Endothelial cell of hepatic sinusoid (primary cell): ENCODE measurements at regions not wholly inside any gene's neighbourhood (a gene's known extent, or its start where the extent isn't known, plus 50 kb on each side); places are given as distances from the start of the nearest gene placed in this dataset.

Experiments used
- in situ Hi-C: cut with HindIII; loops from 2 replicates; pipeline ENCODE4 v1.10.0; 2017; ENCODE audit warnings: low sequenced_read_pairs

GRCh38 chr10:36638462-36639155, 486.8 kb upstream of the ANKRD30A start:
- in situ Hi-C loops = no loop called here

GRCh38 chr10:36636879-36637278, 488.5 kb upstream of the ANKRD30A start:
- in situ Hi-C loops = no loop called here

- in situ Hi-C loops = no loop called here
Measured at GRCh38 chr10:36636285-36636839, 489.0 kb upstream of the ANKRD30A start.

- in situ Hi-C loops = no loop called here
Measured at GRCh38 chr10:36634916-36635315, 490.5 kb upstream of the ANKRD30A start.

DNA sequence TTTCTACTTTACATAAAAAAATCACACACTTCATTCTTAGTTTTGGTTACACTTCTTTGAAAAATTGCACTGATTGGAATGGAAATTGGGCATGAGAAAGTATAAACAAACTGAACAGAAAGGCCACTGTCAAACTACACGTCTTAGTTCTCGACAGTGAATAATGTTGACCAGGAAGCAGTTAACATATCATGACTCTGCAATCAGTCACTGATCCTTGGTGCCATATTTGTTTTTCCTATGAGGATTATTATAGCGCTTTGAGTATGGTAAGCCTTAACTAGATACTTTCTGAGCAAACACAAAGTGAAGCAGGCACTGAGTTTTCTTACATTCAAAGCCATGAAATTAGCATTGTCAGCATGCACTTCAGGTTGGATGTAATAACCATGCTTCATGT, 495.1 kb upstream of the ANKRD30A start:
- in situ Hi-C loops = no loop called here

- in situ Hi-C loops = no loop called here
Measured at GRCh38 chr10:36629476-36629875, 495.9 kb upstream of the ANKRD30A start.

DNA sequence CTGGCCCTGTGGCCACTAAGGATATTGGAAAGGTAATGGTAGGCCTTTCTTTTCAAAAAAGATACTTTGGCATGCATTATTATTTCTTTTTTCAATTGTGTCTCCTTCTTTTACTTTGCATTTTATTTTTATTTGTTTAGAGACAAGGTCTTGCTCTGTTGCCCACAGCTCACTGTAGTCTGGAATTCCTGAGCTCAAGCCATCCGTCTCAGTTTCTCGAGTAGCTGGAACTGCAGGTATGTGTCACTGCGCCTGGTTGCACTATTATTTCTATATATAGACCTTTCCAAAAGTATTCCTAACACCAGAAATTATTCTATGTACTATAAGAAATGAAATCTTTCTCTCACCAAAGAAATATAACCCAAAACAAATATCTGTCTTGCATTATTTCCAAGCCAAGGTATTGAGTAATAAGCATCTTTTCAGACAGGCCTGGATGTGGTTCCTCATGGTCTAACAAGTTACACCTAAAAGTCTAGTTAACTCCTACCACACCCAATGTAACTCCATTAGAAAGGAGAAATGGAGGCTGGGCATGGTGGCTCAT, 500.8 kb upstream of the ANKRD30A start:
- in situ Hi-C loops = no loop called here

DNA sequence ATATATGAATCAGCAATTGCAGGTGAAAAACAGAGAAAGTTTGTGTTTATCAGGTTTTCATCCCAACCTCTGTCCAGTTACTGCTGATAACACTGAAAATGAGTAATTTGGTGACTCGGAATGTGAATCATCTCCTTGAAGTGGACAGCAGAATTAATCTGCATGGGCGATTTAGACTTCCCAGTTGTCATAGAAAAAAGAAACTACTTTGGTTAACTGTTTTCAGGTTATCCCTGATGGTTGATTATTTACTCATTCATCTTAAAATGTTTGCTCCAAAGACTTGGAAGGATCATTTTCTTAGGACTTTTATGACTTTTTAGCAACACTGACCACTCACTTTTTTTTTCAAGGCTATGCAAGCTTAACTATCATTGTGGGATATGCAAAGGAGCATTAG, 504.1 kb upstream of the ANKRD30A start:
- in situ Hi-C loops = no loop called here

DNA sequence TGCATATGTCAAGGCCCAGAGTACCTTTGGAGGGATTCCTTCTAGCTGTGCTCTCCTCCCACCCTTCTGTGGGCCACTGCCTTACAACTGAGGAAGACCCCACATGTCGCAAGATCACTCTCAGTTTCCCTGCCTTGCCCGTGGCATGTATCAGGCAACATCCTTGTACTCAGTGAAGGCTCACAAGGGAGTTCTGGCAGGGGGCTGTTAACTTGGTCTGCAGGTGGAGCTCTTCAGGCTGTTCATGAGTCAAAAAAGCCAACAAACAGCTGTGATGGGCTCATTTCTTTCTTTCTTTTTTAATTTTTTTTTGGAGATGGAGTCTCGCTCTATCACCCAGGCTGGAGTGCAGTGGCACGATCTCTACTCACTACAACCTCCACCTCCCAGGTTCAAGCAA, 513.0 kb upstream of the ANKRD30A start:
- in situ Hi-C loops = no loop called here

DNA sequence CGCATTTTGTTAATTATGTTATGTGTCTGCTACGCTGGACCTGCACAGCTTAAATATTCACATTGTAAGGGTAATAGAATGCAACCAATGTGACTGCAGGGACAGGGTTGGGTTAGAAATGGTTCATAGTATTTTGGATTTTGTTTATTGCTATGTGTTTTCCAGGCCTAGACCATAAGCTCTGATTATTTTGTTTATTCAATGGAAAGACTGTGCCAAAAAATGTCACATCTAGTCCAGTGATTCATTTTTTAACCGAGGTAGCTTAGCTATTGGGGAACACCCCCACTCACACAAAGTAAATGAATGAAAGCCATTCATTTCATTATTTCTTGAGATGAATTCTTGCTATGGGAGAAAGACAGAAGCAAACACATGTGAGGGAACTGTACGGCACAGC, 516.5 kb upstream of the ANKRD30A start:
- in situ Hi-C loops = no loop called here

GRCh38 chr10:36608251-36608650, 517.1 kb upstream of the ANKRD30A start:
- in situ Hi-C loops = no loop called here

GRCh38 chr10:36606234-36606839, 519.1 kb upstream of the ANKRD30A start:
- in situ Hi-C loops = no loop called here

DNA sequence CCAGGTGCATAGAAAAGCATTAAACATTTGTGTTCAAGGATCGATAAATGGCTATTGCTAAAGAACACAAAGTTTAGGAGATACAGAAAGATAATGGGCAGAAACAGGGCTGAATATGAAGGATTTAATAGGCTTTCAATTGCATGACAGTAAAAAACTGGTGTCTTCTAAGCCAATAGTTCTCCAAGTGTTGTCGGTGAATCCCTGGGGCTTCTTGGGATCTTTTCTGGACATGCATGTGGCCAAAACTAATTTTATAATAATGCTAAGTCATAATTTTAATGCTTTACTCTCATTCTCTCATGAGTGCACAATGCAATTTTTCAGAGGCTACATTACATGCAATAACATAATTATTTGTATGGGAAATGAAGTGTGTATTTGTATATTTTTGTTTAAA, 521.1 kb upstream of the ANKRD30A start:
- in situ Hi-C loops = no loop called here

DNA sequence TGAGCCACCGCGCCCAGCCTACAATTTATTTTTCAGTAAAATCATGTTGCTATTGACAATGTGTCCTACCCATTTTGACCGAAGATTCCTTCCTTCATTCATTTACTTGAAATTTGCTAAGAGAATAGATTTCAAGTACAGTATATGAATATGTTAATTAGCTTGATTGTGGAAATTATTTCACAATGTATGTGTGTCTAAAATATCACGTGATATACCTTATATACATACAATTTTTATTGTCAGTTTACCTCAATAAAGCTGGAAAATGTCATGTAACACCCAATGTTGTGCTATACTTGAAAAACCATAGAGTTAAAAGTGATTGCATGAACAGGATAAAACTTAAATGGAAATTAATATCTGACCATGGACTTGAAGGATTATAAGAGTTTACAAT, 521.7 kb upstream of the ANKRD30A start:
- in situ Hi-C loops = no loop called here

DNA sequence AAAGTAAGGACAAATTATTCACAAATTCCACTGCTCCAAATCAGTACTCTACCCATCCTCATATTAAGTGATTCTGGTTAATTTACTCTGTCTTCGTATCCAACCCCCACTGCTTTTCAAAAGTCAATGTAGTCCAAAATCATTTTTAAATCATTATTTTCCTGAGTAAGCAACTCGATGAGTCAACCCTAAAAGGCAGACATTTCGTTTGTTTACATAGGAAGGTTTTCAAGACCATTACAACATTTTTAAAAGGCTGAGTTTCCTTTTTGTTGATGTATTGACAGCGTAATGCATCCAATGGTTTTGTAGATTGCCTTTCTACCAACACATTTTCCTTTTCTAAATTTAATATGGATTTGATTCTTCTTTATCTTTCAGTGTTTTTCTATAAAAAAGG, 523.0 kb upstream of the ANKRD30A start:
- in situ Hi-C loops = no loop called here

DNA sequence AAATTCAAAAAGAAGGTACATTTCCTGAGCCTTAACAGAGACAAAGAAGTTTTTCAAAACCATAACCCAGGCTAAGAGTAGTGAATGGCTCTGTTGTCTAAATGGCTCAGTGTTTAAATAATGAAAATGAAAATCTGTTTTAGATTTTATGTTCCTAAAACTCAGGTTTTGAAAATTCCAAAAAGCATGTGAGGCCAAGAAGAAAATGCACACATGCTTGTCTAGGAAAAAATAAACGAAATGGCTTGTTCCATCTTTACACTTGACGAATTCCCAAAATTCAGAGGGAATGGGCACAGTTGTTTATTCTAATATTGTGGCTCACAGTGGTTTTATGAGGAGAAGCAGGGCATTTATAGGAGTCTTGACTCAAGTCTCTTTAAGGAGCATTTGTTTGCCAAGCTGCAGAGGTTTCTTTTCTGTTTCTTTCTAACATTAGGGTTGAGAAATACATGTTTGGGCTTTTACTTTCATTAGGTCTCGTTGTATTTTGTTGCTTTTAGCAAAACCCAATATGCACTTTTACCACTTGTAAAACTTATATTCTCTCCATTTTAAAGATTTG, 527.6 kb upstream of the ANKRD30A start:
- in situ Hi-C loops = no loop called here

GRCh38 chr10:36592964-36593363, 532.4 kb upstream of the ANKRD30A start:
- in situ Hi-C loops = no loop called here

GRCh38 chr10:36591436-36591835, 534.0 kb upstream of the ANKRD30A start:
- in situ Hi-C loops = no loop called here

- in situ Hi-C loops = loop anchor here (5.0 kb wide), 1 partner anchor 71 kb away; no protein-coding TSS in a partner anchor
Measured at GRCh38 chr10:36583690-36584089, 541.7 kb upstream of the ANKRD30A start.

- in situ Hi-C loops = loop anchor here (5.0 kb wide), 1 partner anchor 69 kb away; no protein-coding TSS in a partner anchor
Measured at GRCh38 chr10:36581237-36581636, 544.2 kb upstream of the ANKRD30A start.

DNA sequence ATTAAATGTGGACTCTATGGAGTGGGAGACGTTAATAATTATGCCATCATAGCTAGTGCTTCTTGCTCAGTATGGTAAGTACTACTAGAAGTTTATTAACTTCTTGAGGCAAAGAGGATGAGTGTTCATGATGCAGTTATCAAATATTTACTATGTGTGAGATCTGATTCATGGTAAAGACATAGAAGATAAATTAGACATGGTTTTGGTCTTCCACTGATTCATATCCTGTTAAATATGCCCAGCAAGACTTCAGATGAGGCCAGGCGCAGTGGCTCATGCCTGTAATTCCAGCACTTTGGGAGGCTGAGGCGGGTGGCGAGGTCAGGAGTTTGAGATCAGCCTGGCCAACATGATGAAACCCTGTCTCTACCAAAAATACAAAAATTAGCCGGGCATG, 547.1 kb upstream of the ANKRD30A start:
- in situ Hi-C loops = no loop called here

DNA sequence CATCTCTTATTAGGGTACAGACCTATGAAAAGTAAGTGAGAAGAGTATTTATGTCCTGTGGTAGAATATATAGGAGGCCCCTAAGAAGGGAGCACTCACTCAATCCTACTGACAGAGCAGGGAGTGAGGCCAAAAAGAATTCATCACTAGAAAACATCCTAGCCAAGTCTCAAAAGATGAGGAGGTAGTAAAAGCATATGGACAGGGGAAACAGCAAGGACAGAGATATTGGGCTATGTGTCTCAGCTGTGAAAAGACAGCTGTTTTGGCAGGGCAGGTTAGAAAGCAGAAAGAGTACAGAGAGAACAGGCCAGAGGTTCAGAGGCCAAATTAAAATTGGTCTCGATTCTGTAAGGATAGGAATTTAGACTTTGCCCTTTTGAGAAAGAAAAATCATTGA, 548.3 kb upstream of the ANKRD30A start:
- in situ Hi-C loops = no loop called here
